Astrocyte of the spinal cord (primary cell): ENCODE measurements at regions not wholly inside any gene's neighbourhood (a gene's known extent, or its start where the extent isn't known, plus 50 kb on each side); places are given as distances from the start of the nearest gene placed in this dataset.

Source experiments
- DNase-seq: peaks from one replicate; pipeline ENCODE4 v3.0.0; 2011; ENCODE audit warnings: low read depth, low spot score
- H3K4me3 ChIP-seq: 2 replicates; pipeline ENCODE4 v1.5.1; 2011; ENCODE audit warnings: low read depth, mild to moderate bottlenecking, low read length, moderate library complexity
- CTCF ChIP-seq: IDR thresholded peaks from 2 replicates; pipeline ENCODE4 v1.5.1; 2012; ENCODE audit warnings: low read depth, mild to moderate bottlenecking, low read length, inconsistent platforms
- in situ Hi-C: cut with HindIII; loops from 2 replicates; pipeline ENCODE4 v1.10.0; 2017; ENCODE audit warnings: low sequenced_read_pairs

- no peak overlapping the region for H3K4me3 ChIP-seq
- DNase-seq = no peak
- in situ Hi-C loops = no loop called here
- TF ChIP-seq CTCF = no peak
These were observed 543.3 kb downstream of the FGF9 start for GRCh38 chr13:22214184-22214583.

- no peak overlapping the region for H3K4me3 ChIP-seq
- in situ Hi-C loops = no loop called here
- DNase-seq = no peak
- no peak for TF ChIP-seq CTCF
These were observed 547.9 kb downstream of the FGF9 start for GRCh38 chr13:22218797-22219196.

GRCh38 chr13:22219709-22220108 lies 548.8 kb downstream of the FGF9 start:
- in situ Hi-C loops = no loop called here
- no peak overlapping the region for H3K4me3 ChIP-seq
- TF ChIP-seq CTCF = no peak
- DNase-seq = no peak

GRCh38 chr13:22220151-22221135 lies 549.6 kb downstream of the FGF9 start:
- in situ Hi-C loops = no loop called here
- no peak for TF ChIP-seq CTCF
- no peak for DNase-seq
- H3K4me3 ChIP-seq = no peak overlapping the region

GRCh38 chr13:22223411-22223810 lies 552.5 kb downstream of the FGF9 start:
- H3K4me3 ChIP-seq = no peak overlapping the region
- in situ Hi-C loops = no loop called here
- no peak for DNase-seq
- no peak for TF ChIP-seq CTCF

GRCh38 chr13:22226086-22226485 lies 555.2 kb downstream of the FGF9 start:
- in situ Hi-C loops = no loop called here
- DNase-seq = no peak
- TF ChIP-seq CTCF = no peak
- H3K4me3 ChIP-seq = no peak overlapping the region
